DOHH2 (cell line): ENCODE measurements at regions not wholly inside any gene's neighbourhood (a gene's known extent, or its start where the extent isn't known, plus 50 kb on each side); places are given as distances from the start of the nearest gene placed in this dataset.

Experiments
- H3F3A ChIP-seq: fragments of 200-600 bp; sonication (generic), shearing (Covaris generic); 2 replicates; pipeline ENCODE4 v1.6.0; 2016; ENCODE audit warnings: antibody characterized with exemption, mild to moderate bottlenecking; ENCODE audit not compliant: control insufficient read depth, insufficient read depth
- H3K27ac ChIP-seq: fragments of 200-600 bp; sonication (generic); 2 replicates; pipeline ENCODE4 v1.5.1; 2014; ENCODE audit warnings: low read depth, mild to moderate bottlenecking, low read length, moderate library complexity
- H3K27me3 ChIP-seq: fragments of 200-600 bp; sonication (generic); 2 replicates; pipeline ENCODE4 v1.6.1; 2014; ENCODE audit warnings: mild to moderate bottlenecking, low read length, mixed read lengths; ENCODE audit not compliant: control insufficient read depth
- H3K36me3 ChIP-seq: fragments of 200-600 bp; sonication (generic); 2 replicates; pipeline ENCODE4 v1.6.1; 2014; ENCODE audit warnings: mild to moderate bottlenecking, low read length, moderate library complexity, mixed read lengths; ENCODE audit not compliant: control insufficient read depth
- H3K4me1 ChIP-seq: fragments of 200-600 bp; sonication (generic); 2 replicates; pipeline ENCODE4 v1.6.1; 2014; ENCODE audit warnings: mild to moderate bottlenecking, low read length, mixed read lengths; ENCODE audit not compliant: control insufficient read depth
- H3K4me2 ChIP-seq: fragments of 200-600 bp; sonication (generic); 2 replicates; pipeline ENCODE4 v1.6.0; 2014; ENCODE audit warnings: mild to moderate bottlenecking, low read length, moderate library complexity
- H3K4me3 ChIP-seq: fragments of 200-600 bp; sonication (generic); 2 replicates; pipeline ENCODE4 v1.5.1; 2014; ENCODE audit warnings: mild to moderate bottlenecking, low read length, mixed read lengths
- H3K79me2 ChIP-seq: fragments of 200-600 bp; sonication (generic); 2 replicates; pipeline ENCODE4 v1.6.1; 2014; ENCODE audit warnings: mild to moderate bottlenecking, low read length, mixed read lengths; ENCODE audit not compliant: control insufficient read depth
- H3K9me2 ChIP-seq: fragments of 200-600 bp; sonication (generic); replicated peaks from 2 replicates; pipeline ENCODE4 v1.6.1; 2014; ENCODE audit warnings: mild to moderate bottlenecking, low read length, mixed read lengths; ENCODE audit not compliant: control insufficient read depth
- H3K9me3 ChIP-seq: fragments of 200-600 bp; sonication (generic); 2 replicates; pipeline ENCODE4 v1.6.1; 2014; ENCODE audit warnings: antibody characterized with exemption, low read length, mixed read lengths; ENCODE audit not compliant: control insufficient read depth, insufficient read depth
- H4K20me1 ChIP-seq: fragments of 200-600 bp; sonication (generic); 2 replicates; pipeline ENCODE4 v1.6.0; 2014; ENCODE audit warnings: low read depth, mild to moderate bottlenecking, antibody characterized with exemption, low read length, moderate library complexity; ENCODE audit not compliant: control insufficient read depth, insufficient read depth
- EZH2phosphoT487 ChIP-seq: fragments of 200-600 bp; sonication (generic); IDR thresholded peaks from 2 replicates; pipeline ENCODE4 v1.6.1; 2017; ENCODE audit warnings: borderline replicate concordance, mild to moderate bottlenecking, antibody characterized with exemption, low read length, moderate library complexity, mixed read lengths
- TF ChIP-seq, protein P1 (sequence below): fragments of 200-600 bp; sonication (generic); IDR thresholded peaks from one replicate; pipeline ENCODE4 v1.5.1; 2014; ENCODE audit warnings: antibody characterized with exemption, mild to moderate bottlenecking, low read depth, low read length; ENCODE audit not compliant: poor library complexity, severe bottlenecking

DNA sequence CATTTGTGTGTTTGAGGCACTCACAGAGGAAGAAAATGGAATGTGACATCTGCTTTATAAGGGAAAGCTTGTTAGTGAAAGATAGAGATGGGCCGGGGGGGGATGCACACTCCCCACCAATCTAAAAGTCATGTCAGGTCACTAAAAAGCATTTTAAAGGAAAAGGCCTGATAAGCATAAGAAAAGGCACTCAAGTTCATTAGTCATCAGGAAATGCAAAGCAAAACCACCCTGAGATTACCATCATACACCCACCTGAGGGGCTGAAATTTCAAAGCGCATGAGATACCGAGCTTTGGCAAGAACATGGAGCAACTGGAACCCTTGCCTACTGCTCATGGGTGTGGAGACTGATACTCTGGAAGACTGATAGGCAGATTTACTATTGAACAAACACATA lies 77.9 kb upstream of the ANO1 start:
- H3K4me1 ChIP-seq = no peaks in the 10 kb centered on the region
- H3K9me2 ChIP-seq = no peaks in the 10 kb centered on the region
- no peaks in the 10 kb centered on the region for H3K79me2 ChIP-seq
- no peaks in the 10 kb centered on the region for H3K36me3 ChIP-seq
- no peak overlapping the region for H3K4me3 ChIP-seq
- no peak overlapping the region for H3K27ac ChIP-seq
- H3F3A ChIP-seq = no peaks in the 10 kb centered on the region
- H4K20me1 ChIP-seq = no peaks in the 10 kb centered on the region
- no peaks in the 10 kb centered on the region for H3K9me3 ChIP-seq
- no peaks in the 10 kb centered on the region for H3K27me3 ChIP-seq
- no peak overlapping the region for H3K4me2 ChIP-seq
- TF ChIP-seq EZH2phosphoT487 = no peak
- TF ChIP-seq, protein P1, sequence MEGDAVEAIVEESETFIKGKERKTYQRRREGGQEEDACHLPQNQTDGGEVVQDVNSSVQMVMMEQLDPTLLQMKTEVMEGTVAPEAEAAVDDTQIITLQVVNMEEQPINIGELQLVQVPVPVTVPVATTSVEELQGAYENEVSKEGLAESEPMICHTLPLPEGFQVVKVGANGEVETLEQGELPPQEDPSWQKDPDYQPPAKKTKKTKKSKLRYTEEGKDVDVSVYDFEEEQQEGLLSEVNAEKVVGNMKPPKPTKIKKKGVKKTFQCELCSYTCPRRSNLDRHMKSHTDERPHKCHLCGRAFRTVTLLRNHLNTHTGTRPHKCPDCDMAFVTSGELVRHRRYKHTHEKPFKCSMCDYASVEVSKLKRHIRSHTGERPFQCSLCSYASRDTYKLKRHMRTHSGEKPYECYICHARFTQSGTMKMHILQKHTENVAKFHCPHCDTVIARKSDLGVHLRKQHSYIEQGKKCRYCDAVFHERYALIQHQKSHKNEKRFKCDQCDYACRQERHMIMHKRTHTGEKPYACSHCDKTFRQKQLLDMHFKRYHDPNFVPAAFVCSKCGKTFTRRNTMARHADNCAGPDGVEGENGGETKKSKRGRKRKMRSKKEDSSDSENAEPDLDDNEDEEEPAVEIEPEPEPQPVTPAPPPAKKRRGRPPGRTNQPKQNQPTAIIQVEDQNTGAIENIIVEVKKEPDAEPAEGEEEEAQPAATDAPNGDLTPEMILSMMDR = no peak

DNA sequence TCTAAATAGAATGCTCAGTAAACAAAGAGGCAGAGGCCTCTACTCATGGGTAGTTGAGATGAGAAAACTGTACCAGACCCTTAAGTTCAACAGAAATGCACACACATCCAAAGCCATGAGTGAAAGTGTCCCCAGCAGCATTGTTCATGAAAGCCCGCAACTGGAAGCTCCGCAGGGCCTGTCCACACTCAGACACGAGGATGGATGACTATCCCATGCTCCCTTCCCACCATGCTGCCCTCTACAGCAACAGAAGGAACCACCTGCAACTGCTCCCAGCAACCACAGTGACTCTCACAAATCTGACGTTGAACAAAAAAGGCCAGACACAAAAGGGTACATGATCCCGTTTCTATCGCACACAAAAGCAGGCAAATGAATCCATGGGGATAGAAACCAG lies 76.9 kb upstream of the ANO1 start:
- Histone ChIP-seq H4K20me1 (no peaks in the 10 kb centered on the region), H3F3A (no peaks in the 10 kb centered on the region), H3K27me3 (no peaks in the 10 kb centered on the region), H3K36me3 (no peaks in the 10 kb centered on the region), H3K4me1 (no peaks in the 10 kb centered on the region), H3K9me3 (no peaks in the 10 kb centered on the region), H3K4me3 (no peak overlapping the region), H3K79me2 (no peaks in the 10 kb centered on the region), H3K9me2 (no peaks in the 10 kb centered on the region), H3K4me2 (no peak overlapping the region), H3K27ac (no peak overlapping the region)
- no peak for TF ChIP-seq EZH2phosphoT487
- TF ChIP-seq, protein P1 = no peak

DNA sequence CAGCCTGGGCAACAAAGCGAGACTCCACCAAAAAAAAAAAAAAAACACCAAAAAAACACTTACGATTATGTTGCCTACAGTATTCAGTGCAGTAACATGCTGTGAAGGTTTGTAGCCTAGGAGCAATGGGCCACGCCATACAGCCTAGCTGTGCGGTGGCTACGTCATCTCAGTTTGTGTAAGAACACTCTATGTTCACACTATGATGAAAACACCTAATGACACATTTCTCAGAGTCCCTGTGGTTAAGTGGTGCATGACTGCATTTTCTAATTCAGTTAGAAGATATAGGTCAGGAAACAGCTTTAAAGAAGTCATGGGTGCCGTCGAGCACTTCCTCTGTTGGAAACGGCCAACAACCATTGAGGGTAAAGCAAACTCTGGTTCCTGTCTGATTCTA lies 75.7 kb upstream of the ANO1 start:
- Histone ChIP-seq H3K9me3 (no peaks in the 10 kb centered on the region), H4K20me1 (no peaks in the 10 kb centered on the region), H3K4me1 (no peaks in the 10 kb centered on the region), H3K79me2 (no peaks in the 10 kb centered on the region), H3K9me2 (no peaks in the 10 kb centered on the region), H3F3A (no peaks in the 10 kb centered on the region), H3K4me2 (no peak overlapping the region), H3K27ac (no peak overlapping the region), H3K36me3 (no peaks in the 10 kb centered on the region), H3K4me3 (no peak overlapping the region), H3K27me3 (no peaks in the 10 kb centered on the region)
- no peak for TF ChIP-seq EZH2phosphoT487
- TF ChIP-seq, protein P1 = no peak
